ENCODE measurements at regions not wholly inside any gene's neighbourhood (a gene's known extent, or its start where the extent isn't known, plus 50 kb on each side); places are given as distances from the start of the nearest gene placed in this dataset.
"Not testable (repeated sequence)": the region's sequence is repeated elsewhere in the genome, so short reads cannot be mapped to it uniquely, and the experiment has no call there.

DNA sequence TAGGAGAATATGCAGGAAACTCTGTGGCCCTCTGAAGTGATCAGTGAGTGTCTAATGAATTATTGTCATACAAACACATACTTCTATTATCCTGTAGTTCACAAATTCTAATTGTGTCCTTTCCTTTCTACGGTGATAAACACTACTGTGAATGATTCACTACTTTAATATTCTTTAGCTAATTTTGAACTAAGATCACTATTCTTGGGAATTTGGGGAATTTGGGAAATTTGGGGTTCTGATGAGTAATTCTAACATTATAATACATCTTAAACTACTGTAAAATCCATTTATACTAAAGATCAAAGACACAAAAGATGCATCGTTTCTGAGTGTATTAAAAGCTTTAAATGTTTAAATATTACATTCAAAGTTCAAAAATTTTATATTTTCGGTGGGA, 1287.2 kb upstream of the CITED2 start:
- no peak for DNase-seq (ENCODE audit: low spot score)

GRCh38 chr6:140660295-140660694, 1285.8 kb upstream of the CITED2 start:
- DNase-seq (ENCODE audit: low spot score), result no peak

GRCh38 chr6:140653972-140654371, 1279.5 kb upstream of the CITED2 start:
- DNase-seq (ENCODE audit: low spot score), result no peak

DNA sequence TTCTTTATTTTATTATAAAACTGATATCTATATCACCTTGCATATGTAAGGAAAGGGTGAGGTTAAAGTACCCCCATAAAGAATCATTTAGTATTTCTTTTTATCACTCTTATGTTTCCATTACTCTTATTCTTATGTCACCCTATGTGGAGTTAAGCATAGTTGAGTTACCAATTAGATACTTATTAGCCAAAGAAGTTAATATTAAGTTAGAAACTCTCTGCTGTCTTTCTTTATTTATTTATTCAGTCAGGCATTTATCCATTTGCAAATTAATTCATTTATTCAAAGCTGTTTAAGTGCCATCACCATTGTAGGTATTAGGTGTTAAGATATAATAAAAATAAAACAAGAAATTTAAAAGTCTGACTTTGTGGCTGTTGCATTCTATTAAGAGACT, 1279.1 kb upstream of the CITED2 start:
- no peak for DNase-seq (ENCODE audit: low spot score)

DNA sequence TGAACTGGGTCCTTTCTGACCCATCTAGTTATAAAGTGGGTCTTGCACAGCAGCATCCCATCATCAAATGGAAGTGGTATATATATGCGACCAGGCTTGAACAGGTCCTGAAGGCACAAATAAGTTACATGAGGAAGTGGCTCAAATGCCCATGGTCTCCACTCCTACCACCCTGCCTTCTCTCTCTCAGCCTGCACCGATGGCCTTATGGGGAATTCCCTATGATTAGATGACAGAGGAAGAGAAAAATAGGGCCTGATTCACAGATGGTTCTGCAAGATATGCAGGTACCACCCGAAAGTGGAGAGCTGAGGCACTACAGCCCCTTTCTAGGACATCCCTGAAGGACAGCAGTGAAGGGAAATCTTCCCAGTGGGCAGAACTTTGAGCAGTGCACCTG, 1275.1 kb upstream of the CITED2 start:
- DNase-seq (ENCODE audit: low spot score), result not testable (repeated sequence)

DNA sequence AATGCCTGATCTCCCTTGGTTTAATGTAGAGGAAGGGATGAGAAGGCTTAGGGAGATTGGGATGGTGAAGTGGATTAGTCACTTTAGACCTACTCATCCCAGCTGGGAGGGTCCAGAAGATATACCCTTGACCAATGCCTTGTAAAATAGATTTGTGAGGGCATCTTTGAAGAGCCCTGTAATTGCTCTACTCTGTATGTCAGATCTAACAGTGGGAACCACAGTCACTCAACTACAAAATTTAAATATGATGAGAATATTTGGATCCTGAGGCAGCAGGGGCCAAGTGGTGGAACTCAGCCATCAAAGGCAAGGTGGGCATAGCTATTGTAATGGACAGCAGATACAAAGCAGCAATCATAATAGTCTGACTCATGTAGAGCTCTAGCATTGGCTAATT, 1272.9 kb upstream of the CITED2 start:
- DNase-seq (ENCODE audit: low spot score), result not testable (repeated sequence)

GRCh38 chr6:140644017-140644416, 1269.6 kb upstream of the CITED2 start:
- DNase-seq (ENCODE audit: low spot score), result no peak

GRCh38 chr6:140641412-140641811, 1267.0 kb upstream of the CITED2 start:
- DNase-seq (ENCODE audit: low spot score), result no peak

DNA sequence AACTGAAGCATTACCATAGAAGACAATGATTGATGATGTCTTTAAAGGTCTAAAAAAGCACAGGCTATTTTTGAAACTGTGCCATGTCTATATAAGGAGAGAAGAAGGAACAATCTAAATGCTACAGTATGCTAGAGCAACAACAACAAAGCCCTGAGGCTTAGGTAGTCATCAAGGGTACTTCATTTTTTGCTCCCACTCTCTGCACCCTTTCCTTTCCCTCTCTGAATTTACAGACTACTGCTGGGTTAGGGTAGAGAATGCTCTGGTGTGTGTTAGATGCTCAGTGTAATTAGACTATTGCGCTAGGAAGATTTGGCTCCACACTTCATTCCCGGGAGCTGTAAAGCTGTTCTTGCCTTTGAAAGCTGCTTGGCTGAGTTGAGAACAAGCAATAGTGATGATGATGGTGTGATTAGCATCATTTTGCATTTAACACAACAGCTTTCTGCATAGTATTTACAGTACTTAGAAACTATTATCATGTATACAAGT, 1262.5 kb upstream of the CITED2 start:
- no peak for DNase-seq (ENCODE audit: low spot score)

DNA sequence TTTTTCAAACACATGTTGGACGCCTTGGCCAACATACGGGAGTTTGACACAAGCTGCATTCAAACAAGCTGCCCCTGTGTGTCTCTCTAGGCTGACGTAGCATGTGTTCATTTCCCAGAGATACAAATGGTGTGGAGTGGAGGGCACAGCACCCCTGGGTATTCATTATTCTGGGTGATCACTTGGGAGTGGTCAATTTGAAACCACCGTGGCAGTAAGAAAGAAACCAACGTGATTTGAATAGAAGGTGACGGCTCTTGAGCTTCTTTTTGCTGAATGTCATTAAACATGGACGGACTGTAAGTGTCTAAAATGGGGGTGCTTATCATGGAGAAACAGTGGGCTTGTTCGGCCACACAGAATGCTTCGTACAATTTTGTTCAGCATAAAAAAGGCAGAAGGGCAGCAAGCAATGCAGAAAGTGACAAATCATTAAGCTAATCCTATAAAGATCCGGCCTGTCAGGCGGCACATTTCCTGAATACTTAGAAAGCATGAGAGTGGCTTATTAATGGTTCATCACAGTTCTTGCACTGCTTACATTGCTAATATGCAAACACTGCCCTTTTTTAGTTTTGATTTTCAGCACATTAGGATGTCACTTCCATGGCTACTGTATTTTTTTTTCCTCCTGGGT, 1261.9 kb upstream of the CITED2 start:
- DNase-seq (ENCODE audit: low spot score), result no peak

- no peak for DNase-seq (ENCODE audit: low spot score)
Measured at GRCh38 chr6:140627002-140627401, 1252.6 kb upstream of the CITED2 start.

DNA sequence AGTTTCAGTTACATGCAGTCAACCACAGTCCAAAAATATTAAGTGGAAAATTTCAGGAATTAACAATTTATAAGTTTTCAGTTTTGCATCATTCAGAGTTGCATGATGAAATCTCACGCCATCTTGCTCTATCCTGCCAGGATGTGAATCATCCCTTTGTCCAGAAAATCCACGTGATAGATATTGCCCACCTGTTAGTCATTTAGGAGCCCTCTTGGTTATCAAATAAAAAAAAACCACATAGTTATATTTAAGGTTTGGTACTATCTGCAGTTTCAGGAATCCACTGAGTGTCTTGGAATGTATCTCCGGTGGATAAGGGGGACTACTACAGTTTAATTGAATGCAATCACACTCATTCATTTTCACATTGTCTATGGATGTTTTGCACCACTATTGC, 1249.0 kb upstream of the CITED2 start:
- DNase-seq (ENCODE audit: low spot score), result no peak

DNA sequence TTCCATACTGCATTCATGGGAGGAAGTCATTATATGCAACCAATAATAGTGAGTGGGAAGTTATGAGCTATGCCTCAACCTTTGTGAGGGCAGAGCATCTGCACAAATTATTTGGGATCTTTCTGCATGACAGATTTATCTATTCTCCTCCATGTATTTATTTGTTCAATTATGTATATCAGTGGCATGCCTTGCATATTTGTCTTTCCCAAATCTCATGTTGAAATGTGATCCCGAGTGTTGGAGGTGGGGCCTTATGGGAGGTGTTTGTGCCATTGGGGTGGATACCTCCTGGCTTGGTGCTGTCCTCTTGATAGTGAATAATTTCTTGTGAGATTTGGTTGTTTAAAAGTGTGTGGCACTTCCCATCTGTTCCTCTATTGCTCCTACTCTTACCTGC, 1246.0 kb upstream of the CITED2 start:
- DNase-seq (ENCODE audit: low spot score), result no peak

DNA sequence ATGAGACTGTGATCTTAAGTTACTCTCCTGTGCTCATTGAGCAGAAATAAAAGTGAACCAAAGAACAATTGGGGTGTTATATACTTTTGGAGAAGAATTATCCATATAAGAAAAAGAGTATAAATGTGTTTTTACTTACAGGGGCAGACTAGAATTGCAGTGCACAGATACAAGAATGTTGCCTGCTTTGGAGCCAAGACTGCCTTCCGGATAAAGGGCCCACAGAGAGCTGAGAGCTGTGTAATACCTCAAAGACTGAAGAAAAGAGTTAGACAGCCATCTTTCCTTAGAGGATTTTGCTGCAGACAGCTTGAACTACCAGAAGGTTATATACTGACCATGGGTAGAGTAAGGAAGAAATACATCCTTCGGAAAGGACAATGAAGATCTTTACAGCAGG, 1235.5 kb upstream of the CITED2 start:
- no peak for DNase-seq (ENCODE audit: low spot score)

- DNase-seq (ENCODE audit: low spot score), result no peak
Measured at GRCh38 chr6:140609321-140609720, 1234.9 kb upstream of the CITED2 start.

DNA sequence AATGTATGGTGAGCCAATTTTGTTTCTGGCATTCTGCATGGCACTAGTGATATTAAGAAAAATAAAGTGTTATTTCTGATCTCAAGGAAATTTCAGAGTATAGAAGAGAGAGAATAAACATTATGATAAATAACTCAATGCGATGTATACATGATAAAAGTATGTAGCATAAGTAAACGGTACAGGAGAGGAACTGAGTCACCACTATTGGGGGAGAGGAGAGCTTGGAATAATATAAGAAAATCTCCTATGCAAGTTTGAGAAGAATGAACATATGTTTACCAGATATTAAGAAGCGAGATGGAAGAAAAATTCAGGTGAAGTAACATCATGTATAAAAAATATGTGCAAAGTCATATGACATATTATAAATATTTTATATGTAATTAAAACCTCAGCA, 1230.3 kb upstream of the CITED2 start:
- no peak for DNase-seq (ENCODE audit: low spot score)

DNA sequence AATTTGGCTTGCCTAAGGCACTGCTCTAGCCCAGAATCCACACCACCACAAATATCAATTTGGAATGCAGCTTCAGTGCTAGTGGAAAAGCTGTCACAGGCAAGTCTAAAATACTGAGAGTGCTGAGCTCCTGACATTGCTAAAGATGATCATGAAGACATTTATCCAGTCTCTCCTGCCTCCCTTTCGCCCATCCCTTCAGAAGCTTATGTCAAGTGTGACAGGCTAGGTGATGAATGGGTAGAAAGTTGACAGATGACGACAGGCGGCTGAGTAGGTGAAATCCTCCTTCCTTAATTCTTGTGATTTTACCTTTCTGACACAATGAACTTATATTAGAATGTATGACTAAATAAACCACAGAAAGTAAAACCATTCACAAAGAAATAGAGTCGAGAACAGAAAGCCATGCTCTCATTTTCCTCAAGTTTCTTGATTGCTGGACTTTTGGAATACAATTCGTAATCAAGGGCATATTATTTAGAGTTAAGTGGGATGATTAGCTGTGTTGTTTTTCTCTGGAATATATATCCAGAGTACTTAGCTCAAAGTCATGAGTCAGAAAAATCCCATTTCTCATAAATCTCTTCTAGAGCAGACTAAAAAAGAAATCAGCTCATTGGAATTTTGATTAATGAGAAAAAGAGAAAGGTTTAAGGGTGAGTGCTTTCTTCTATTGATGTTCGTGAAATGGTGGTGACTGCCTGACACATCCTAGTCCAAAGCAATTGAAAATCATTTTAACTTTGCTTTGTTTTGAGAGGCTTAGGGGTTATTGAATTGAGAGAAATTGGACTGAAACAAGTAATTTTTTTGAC, 1228.2 kb upstream of the CITED2 start:
- DNase-seq (ENCODE audit: low spot score), result no peak

DNA sequence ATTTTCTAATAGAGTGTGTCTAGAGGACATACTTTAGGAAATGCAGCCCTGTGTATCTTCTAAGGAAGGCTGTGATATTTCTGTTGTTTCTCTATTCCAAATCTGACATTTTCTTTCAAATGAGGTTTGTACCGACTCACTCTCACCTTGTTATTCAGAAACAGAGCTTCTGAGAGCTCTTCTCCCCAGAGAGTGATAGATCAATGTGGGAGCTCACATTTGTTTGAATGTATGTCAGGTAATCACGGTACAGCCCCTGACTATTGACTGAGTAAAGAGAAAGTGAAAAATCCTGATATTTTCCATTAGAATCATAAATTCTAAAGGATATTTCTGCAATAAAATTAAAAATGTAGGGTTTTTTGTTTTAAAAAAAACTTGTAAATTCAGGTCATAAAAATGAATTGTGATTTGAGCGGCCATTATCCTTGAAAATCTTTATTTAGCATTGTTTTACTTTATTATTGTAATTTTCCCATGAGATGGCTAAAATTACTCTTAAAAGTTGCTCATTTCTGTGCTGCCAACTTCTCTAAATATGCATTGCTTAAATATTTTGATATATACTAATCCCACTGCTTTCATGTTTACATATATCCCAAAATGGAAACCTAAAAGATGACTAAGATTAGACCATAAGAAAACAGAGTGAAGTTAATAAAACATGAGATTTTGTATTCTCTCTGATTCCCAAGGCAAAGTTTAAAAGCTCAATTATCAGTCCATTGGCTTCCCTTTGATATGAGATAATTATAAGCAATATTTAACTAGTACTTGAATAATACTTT, 1226.8 kb upstream of the CITED2 start:
- DNase-seq (ENCODE audit: low spot score), result no peak

- DNase-seq (ENCODE audit: low spot score), result no peak
Measured at GRCh38 chr6:140599916-140600315, 1225.5 kb upstream of the CITED2 start.

DNA sequence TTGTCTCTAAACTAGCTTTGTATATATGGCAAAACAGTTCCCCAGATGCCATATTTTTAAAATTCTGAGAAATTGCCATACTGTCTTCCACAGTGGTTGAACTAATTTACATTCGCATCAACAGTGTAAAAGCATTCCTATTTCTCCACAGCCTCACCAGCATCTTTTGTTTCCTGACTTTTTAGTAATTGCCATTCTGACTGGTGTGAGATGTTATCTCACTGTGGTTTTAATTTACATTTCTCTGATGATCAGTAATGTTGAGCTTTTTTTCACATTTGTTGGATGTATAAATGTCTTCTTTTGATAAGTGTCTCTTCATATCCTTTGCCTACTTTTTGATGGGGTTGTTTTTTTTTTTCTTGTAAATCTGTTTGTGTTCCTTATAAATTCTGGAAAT, 1222.7 kb upstream of the CITED2 start:
- no peak for DNase-seq (ENCODE audit: low spot score)

- no peak for DNase-seq (ENCODE audit: low spot score)
Measured at GRCh38 chr6:140594806-140595128, 1220.3 kb upstream of the CITED2 start.

DNA sequence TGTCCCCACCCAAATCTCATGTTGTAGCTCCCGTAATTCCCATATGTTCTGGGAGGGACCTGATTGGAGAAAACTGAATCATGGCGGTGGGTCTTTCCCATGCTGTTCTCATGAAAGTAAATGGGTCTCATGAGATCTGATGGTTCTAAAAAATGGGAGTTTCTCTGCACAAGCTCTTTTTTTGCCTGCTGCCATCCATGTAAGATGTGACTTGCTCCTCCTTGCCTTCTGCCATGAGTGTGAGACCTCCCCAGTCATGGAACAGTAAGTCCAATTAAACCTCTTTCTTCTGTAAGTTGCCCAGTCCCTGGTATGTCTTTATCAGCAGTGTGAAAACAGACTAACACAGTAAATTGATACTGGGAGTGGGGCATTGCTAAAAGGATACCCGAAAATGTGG, 1218.4 kb upstream of the CITED2 start:
- DNase-seq (ENCODE audit: low spot score), result no peak

- DNase-seq (ENCODE audit: low spot score), result no peak
Measured at GRCh38 chr6:140590641-140591040, 1216.2 kb upstream of the CITED2 start.
